ENCODE measurements at regions not wholly inside any gene's neighbourhood (a gene's known extent, or its start where the extent isn't known, plus 50 kb on each side); places are given as distances from the start of the nearest gene placed in this dataset.

GRCh38 chr15:100760357-100760903 is 119.2 kb upstream of the ALDH1A3 start:
- Histone ChIP-seq H3K4me2 (no peak overlapping the region), H3K4me1 (peaks cover 11% of the 10 kb centered on the region; the same call in 1 of the 2 replicates), H3K4me3 (no peak overlapping the region), H3K36me3 (no peaks in the 10 kb centered on the region), H4K20me1 (no peaks in the 10 kb centered on the region; the same call in 1 of the 2 replicates), H3K27me3 (peaks cover 19% of the 10 kb centered on the region; the same call in 1 of the 2 replicates), H3K27ac (no peak overlapping the region), H3K9ac (no peak overlapping the region), H3K9me3 (no peaks in the 10 kb centered on the region)
- TF ChIP-seq Cebpa-rat (IDR thresholded peaks at IDR 0.05): no peak

GRCh38 chr15:100761290-100761935 is 118.2 kb upstream of the ALDH1A3 start:
- H3K9ac ChIP-seq: no peak overlapping the region
- no peak for TF ChIP-seq Cebpa-rat (IDR thresholded peaks at IDR 0.05)
- H3K4me1 ChIP-seq: peaks cover 11% of the 10 kb centered on the region; the same call in 1 of the 2 replicates
- H3K4me3 ChIP-seq: no peak overlapping the region
- no peaks in the 10 kb centered on the region for H3K36me3 ChIP-seq
- no peaks in the 10 kb centered on the region; the same call in 1 of the 2 replicates for H4K20me1 ChIP-seq
- H3K27ac ChIP-seq: no peak overlapping the region
- H3K4me2 ChIP-seq: peak overlapping the region; percentile 1; the same call in 1 of the 2 replicates
- H3K27me3 ChIP-seq: peaks cover 29% of the 10 kb centered on the region; the same call in 1 of the 2 replicates
- H3K9me3 ChIP-seq: no peaks in the 10 kb centered on the region

GRCh38 chr15:100762289-100762688 is 117.3 kb upstream of the ALDH1A3 start:
- Histone ChIP-seq H3K27ac (no peak overlapping the region), H3K36me3 (no peaks in the 10 kb centered on the region), H3K27me3 (peaks cover 32% of the 10 kb centered on the region; the same call in 1 of the 2 replicates), H3K9me3 (no peaks in the 10 kb centered on the region), H3K4me1 (peaks cover 11% of the 10 kb centered on the region; the same call in 1 of the 2 replicates), H3K9ac (no peak overlapping the region), H3K4me2 (no peak overlapping the region), H4K20me1 (no peaks in the 10 kb centered on the region; the same call in 1 of the 2 replicates), H3K4me3 (no peak overlapping the region)
- no peak for TF ChIP-seq Cebpa-rat (IDR thresholded peaks at IDR 0.05)

- no peak overlapping the region for H3K4me2 ChIP-seq
- peaks cover 32% of the 10 kb centered on the region; the same call in 1 of the 2 replicates for H3K27me3 ChIP-seq
- no peak overlapping the region for H3K27ac ChIP-seq
- H3K9me3 ChIP-seq: peaks cover 7% of the 10 kb centered on the region; the same call in 1 of the 2 replicates
- peaks cover 11% of the 10 kb centered on the region; the same call in 1 of the 2 replicates for H3K4me1 ChIP-seq
- H3K9ac ChIP-seq: no peak overlapping the region
- no peak for TF ChIP-seq Cebpa-rat (IDR thresholded peaks at IDR 0.05)
- H4K20me1 ChIP-seq: no peaks in the 10 kb centered on the region; the same call in 1 of the 2 replicates
- no peak overlapping the region for H3K4me3 ChIP-seq
- no peaks in the 10 kb centered on the region for H3K36me3 ChIP-seq
Observed at GRCh38 chr15:100762913-100763834, 116.5 kb upstream of the ALDH1A3 start.

GRCh38 chr15:100763835-100764750 is 115.5 kb upstream of the ALDH1A3 start:
- H3K4me1 ChIP-seq: peaks cover 11% of the 10 kb centered on the region; the same call in 1 of the 2 replicates
- no peak overlapping the region for H3K9ac ChIP-seq
- no peak overlapping the region for H3K4me3 ChIP-seq
- TF ChIP-seq Cebpa-rat (IDR thresholded peaks at IDR 0.05): no peak
- no peak overlapping the region for H3K4me2 ChIP-seq
- H3K9me3 ChIP-seq: peaks cover 7% of the 10 kb centered on the region; the same call in 1 of the 2 replicates
- H3K36me3 ChIP-seq: no peaks in the 10 kb centered on the region
- no peaks in the 10 kb centered on the region; the same call in 1 of the 2 replicates for H4K20me1 ChIP-seq
- no peak overlapping the region for H3K27ac ChIP-seq
- H3K27me3 ChIP-seq: peaks cover 34% of the 10 kb centered on the region; the same call in 1 of the 2 replicates

GRCh38 chr15:100764778-100765466 is 114.7 kb upstream of the ALDH1A3 start:
- Histone ChIP-seq H3K4me2 (no peak overlapping the region), H3K4me3 (no peak overlapping the region)

GRCh38 chr15:100765467-100766241 is 114.0 kb upstream of the ALDH1A3 start:
- no peaks in the 10 kb centered on the region for H3K36me3 ChIP-seq

More at GRCh38 chr15:100764778-100765466, 114.7 kb upstream of the ALDH1A3 start:
- Histone ChIP-seq H3K27ac (no peak overlapping the region), H3K27me3 (peaks cover 35% of the 10 kb centered on the region; the same call in 1 of the 2 replicates), H3K9me3 (peaks cover 7% of the 10 kb centered on the region; the same call in 1 of the 2 replicates), H3K4me1 (peaks cover 11% of the 10 kb centered on the region; the same call in 1 of the 2 replicates), H3K9ac (no peak overlapping the region), H3K36me3 (no peaks in the 10 kb centered on the region), H4K20me1 (no peaks in the 10 kb centered on the region; the same call in 1 of the 2 replicates)
- TF ChIP-seq Cebpa-rat (IDR thresholded peaks at IDR 0.05): no peak

More at GRCh38 chr15:100765467-100766241, 114.0 kb upstream of the ALDH1A3 start:
- Histone ChIP-seq H3K27ac (no peak overlapping the region), H4K20me1 (no peaks in the 10 kb centered on the region; the same call in 1 of the 2 replicates), H3K9me3 (peaks cover 7% of the 10 kb centered on the region; the same call in 1 of the 2 replicates), H3K9ac (no peak overlapping the region), H3K4me3 (no peak overlapping the region), H3K4me2 (no peak overlapping the region), H3K4me1 (peaks cover 11% of the 10 kb centered on the region; the same call in 1 of the 2 replicates), H3K27me3 (peaks cover 34% of the 10 kb centered on the region; the same call in 1 of the 2 replicates)
- no peak for TF ChIP-seq Cebpa-rat (IDR thresholded peaks at IDR 0.05)

Measured in BLaER1 (cell line).